OCI-LY3 (cell line): ENCODE measurements at regions not wholly inside any gene's neighbourhood (a gene's known extent, or its start where the extent isn't known, plus 50 kb on each side); places are given as distances from the start of the nearest gene placed in this dataset.

Experiments
- CTCF ChIP-seq: fragments of 200-600, 300-600 bp; sonication (generic); IDR thresholded peaks from 2 replicates; pipeline ENCODE4 v1.5.1; 2014; ENCODE audit warnings: antibody characterized with exemption, low read length, low read depth
- EZH2phosphoT487 ChIP-seq: fragments of 200-600 bp; shearing (Covaris generic); IDR thresholded peaks from 2 replicates; pipeline ENCODE4 v1.6.1; 2018; ENCODE audit warnings: antibody characterized with exemption, mixed run types, low read depth

- TF ChIP-seq CTCF (no peak), EZH2phosphoT487 (no peak)
Observed at GRCh38 chr10:123398180-123398591, 244.0 kb downstream of the BUB3 start.
